PC-3 (cell line): ENCODE measurements at regions not wholly inside any gene's neighbourhood (a gene's known extent, or its start where the extent isn't known, plus 50 kb on each side); places are given as distances from the start of the nearest gene placed in this dataset.

Experiments
- ATAC-seq: fragments of 200-7000 bp; cut with Tn5 transposase; 2 replicates; pipeline ENCODE4 v1.9.1; 2020; ENCODE audit warnings: mild to moderate bottlenecking, moderate library complexity
- BruUV-seq: library from RNA; stranded (reverse); fragments of 400-500 nt; replicated peaks from 2 replicates; lab custom pipeline; 2021; lab: Mats Ljungman, UMichigan
- CTCF ChIA-PET: fragments of 300-600 bp; sonication (Branson Sonifier 250); formaldehyde crosslinking; loops from one replicate; lab custom pipeline; 2022; ENCODE audit warnings: antibody characterized with exemption; lab: Charles Lee
- POLR2A ChIA-PET: fragments of 300-600 bp; sonication (Branson Sonifier 250); formaldehyde crosslinking; loops from one replicate; lab custom pipeline; 2022; ENCODE audit warnings: antibody characterized with exemption; ENCODE audit not compliant: unreplicated experiment; lab: Charles Lee
- DNase-seq: peaks from one replicate; pipeline ENCODE4 v3.0.0-alpha.2; 2015
- H2AFZ ChIP-seq: fragments of 300-600 bp; sonication (generic); 2 replicates; pipeline ENCODE4 v1.6.0; 2016; ENCODE audit warnings: antibody characterized with exemption, low read length
- H3F3A ChIP-seq: fragments of 300-600 bp; sonication (generic); one replicate; pipeline ENCODE4 v1.6.0; 2017; ENCODE audit warnings: antibody characterized with exemption, low read length, control low read depth, mild to moderate bottlenecking; ENCODE audit not compliant: unreplicated experiment
- H3K27ac ChIP-seq: fragments of 300-600 bp; sonication (generic); 2 replicates; pipeline ENCODE4 v1.5.1; 2016; ENCODE audit warnings: mild to moderate bottlenecking, low read length
- H3K27me3 ChIP-seq: fragments of 300-600 bp; sonication (generic); 2 replicates; pipeline ENCODE4 v1.6.1; 2016; ENCODE audit warnings: low read length, mixed read lengths
- H3K36me3 ChIP-seq: fragments of 300-600 bp; sonication (generic); 2 replicates; pipeline ENCODE4 v1.6.1; 2016; ENCODE audit warnings: low read depth, mixed run types, low read length, mixed read lengths
- H3K4me1 ChIP-seq: fragments of 300-600 bp; sonication (generic); 2 replicates; pipeline ENCODE4 v1.5.1; 2016; ENCODE audit warnings: low read length; ENCODE audit not compliant: insufficient read depth
- H3K4me2 ChIP-seq: fragments of 300-600 bp; sonication (generic); 2 replicates; pipeline ENCODE4 v1.6.0; 2016; ENCODE audit warnings: low read length
- H3K4me3 ChIP-seq: fragments of 300-600 bp; sonication (generic); 2 replicates; pipeline ENCODE4 v1.5.1; 2016; ENCODE audit warnings: mild to moderate bottlenecking, low read length, mixed read lengths
- H3K79me2 ChIP-seq: fragments of 300-600 bp; sonication (generic); 2 replicates; pipeline ENCODE4 v1.6.1; 2017; ENCODE audit warnings: low read length, mixed read lengths
- H3K9ac ChIP-seq: fragments of 300-600 bp; sonication (generic); 2 replicates; pipeline ENCODE4 v1.6.0; 2016; ENCODE audit warnings: mild to moderate bottlenecking, low read length
- H3K9me2 ChIP-seq: fragments of 300-600 bp; sonication (generic); replicated peaks from 2 replicates; pipeline ENCODE4 v1.6.1; 2016; ENCODE audit warnings: mixed run types, low read length, mixed read lengths
- H3K9me3 ChIP-seq: fragments of 300-600 bp; sonication (generic); 2 replicates; pipeline ENCODE4 v1.6.1; 2016; ENCODE audit warnings: low read length, mixed read lengths
- H4K20me1 ChIP-seq: fragments of 300-600 bp; sonication (generic); 2 replicates; pipeline ENCODE4 v1.6.1; 2016; ENCODE audit warnings: low read length, mixed read lengths
- EZH2 ChIP-seq: fragments of 300-600 bp; sonication (generic); IDR thresholded peaks from one replicate; pipeline ENCODE4 v1.6.1; 2017; ENCODE audit warnings: antibody characterized with exemption, mild to moderate bottlenecking, low read length; ENCODE audit not compliant: unreplicated experiment
- EZH2phosphoT487 ChIP-seq: fragments of 300-600 bp; sonication (generic); IDR thresholded peaks from 2 replicates; pipeline ENCODE4 v1.6.1; 2018; ENCODE audit warnings: mild to moderate bottlenecking, antibody characterized with exemption, low read length, borderline replicate concordance
- intact Hi-C: fragments of 100-400 bp; cut with micrococcal nuclease; formaldehyde crosslinking; loops from 2 replicates; pipeline ENCODE4 v1.9.0; 2023
- TF ChIP-seq, protein P1 (sequence below): fragments of 300-600 bp; sonication (generic); conservative IDR thresholded peaks from 2 replicates; pipeline ENCODE4 v1.5.1; 2017; ENCODE audit warnings: antibody characterized with exemption, low read depth, mild to moderate bottlenecking, low read length

- POLR2A ChIA-PET, result no interaction called here
- CTCF ChIA-PET, result no interaction called here
- TF ChIP-seq, protein P1, sequence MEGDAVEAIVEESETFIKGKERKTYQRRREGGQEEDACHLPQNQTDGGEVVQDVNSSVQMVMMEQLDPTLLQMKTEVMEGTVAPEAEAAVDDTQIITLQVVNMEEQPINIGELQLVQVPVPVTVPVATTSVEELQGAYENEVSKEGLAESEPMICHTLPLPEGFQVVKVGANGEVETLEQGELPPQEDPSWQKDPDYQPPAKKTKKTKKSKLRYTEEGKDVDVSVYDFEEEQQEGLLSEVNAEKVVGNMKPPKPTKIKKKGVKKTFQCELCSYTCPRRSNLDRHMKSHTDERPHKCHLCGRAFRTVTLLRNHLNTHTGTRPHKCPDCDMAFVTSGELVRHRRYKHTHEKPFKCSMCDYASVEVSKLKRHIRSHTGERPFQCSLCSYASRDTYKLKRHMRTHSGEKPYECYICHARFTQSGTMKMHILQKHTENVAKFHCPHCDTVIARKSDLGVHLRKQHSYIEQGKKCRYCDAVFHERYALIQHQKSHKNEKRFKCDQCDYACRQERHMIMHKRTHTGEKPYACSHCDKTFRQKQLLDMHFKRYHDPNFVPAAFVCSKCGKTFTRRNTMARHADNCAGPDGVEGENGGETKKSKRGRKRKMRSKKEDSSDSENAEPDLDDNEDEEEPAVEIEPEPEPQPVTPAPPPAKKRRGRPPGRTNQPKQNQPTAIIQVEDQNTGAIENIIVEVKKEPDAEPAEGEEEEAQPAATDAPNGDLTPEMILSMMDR, result no peak
- no TSS peak for BruUV-seq
- ATAC-seq (no peak), DNase-seq (no peak)
- H3K9me2 ChIP-seq, result no peaks in the 10 kb centered on the region; the same call in 1 of the 2 replicates
- H3K4me1 ChIP-seq, result no peaks in the 10 kb centered on the region
- no peaks in the 10 kb centered on the region for H3F3A ChIP-seq
- no peak overlapping the region for H3K4me3 ChIP-seq
- intact Hi-C loops, result no loop called here
- H3K79me2 ChIP-seq, result no peaks in the 10 kb centered on the region
- H3K4me2 ChIP-seq, result no peak overlapping the region
- H3K27ac ChIP-seq, result no peak overlapping the region
- H3K36me3 ChIP-seq, result no peaks in the 10 kb centered on the region
- H3K9me3 ChIP-seq, result 0 out of 2 replicates have a peak, but pooled peaks cover 3% of the 10 kb centered on the region
- H3K27me3 ChIP-seq, result peaks cover 28% of the 10 kb centered on the region
- H2AFZ ChIP-seq, result no peak overlapping the region
- no peak overlapping the region for H3K9ac ChIP-seq
- no peaks in the 10 kb centered on the region for H4K20me1 ChIP-seq
These were observed 101.3 kb upstream of the KCNE2 start for GRCh38 chr21:34262469-34262845.

DNA sequence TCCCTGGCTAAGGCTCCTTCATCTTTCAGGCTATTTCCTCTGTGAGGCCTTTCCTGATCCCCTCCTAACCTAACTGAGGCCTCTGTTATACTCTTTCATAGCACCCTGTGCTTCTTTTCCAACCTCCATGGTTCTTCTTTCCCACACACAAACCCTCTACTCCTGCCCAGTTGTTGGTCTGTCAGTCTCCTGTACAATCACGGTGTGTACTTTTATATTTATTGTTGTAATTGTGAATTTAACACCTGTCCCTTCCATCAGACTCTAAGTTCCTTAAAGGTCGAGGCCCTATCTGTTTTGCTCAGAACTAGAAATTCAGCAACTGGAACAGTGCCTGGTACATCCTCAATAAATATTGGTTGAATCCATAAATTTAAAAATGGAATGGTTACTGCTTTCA, 100.2 kb upstream of the KCNE2 start:
- no peak overlapping the region for H3K4me3 ChIP-seq
- TF ChIP-seq, protein P1, result no peak
- TF ChIP-seq EZH2phosphoT487 (no peak), EZH2 (no peak)
- no peaks in the 10 kb centered on the region for H3K4me1 ChIP-seq
- ChIA-PET POLR2A (no interaction called here), CTCF (no interaction called here)
- H4K20me1 ChIP-seq, result no peaks in the 10 kb centered on the region
- no peaks in the 10 kb centered on the region for H3F3A ChIP-seq
- H2AFZ ChIP-seq, result no peak overlapping the region
- H3K9me2 ChIP-seq, result no peaks in the 10 kb centered on the region; the same call in 1 of the 2 replicates
- ATAC-seq, result no peak
- no peak overlapping the region for H3K4me2 ChIP-seq
- no peaks in the 10 kb centered on the region for H3K79me2 ChIP-seq
- intact Hi-C loops, result no loop called here
- no peak for DNase-seq
- H3K27ac ChIP-seq, result no peak overlapping the region
- 0 out of 2 replicates have a peak, but pooled peaks cover 2% of the 10 kb centered on the region for H3K9me3 ChIP-seq
- no peaks in the 10 kb centered on the region for H3K36me3 ChIP-seq
- H3K27me3 ChIP-seq, result peaks cover 35% of the 10 kb centered on the region
- BruUV-seq, result no TSS peak
- no peak overlapping the region for H3K9ac ChIP-seq

DNA sequence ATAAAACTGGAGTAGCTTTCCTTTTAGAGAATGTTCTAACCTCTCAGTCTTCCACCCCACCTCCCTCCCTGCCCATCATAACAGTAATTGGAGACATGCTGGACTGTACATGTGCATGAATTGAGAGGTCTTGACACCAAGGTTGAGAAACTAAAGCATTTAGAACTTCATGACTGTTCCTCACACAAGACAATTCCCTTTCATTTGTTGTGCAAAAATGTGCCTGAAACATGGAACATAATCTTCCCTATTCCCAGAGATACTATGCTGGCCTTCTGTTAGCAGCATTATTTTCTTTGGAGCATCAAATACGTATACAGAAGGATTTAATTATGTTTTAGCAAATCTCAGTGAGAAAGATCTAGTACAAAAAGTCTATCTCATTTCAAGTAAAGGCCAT, 97.5 kb upstream of the KCNE2 start:
- Histone ChIP-seq H3F3A (no peaks in the 10 kb centered on the region), H3K9ac (no peak overlapping the region), H3K4me1 (no peaks in the 10 kb centered on the region), H4K20me1 (no peaks in the 10 kb centered on the region), H3K4me3 (no peak overlapping the region), H3K79me2 (no peaks in the 10 kb centered on the region), H3K4me2 (no peak overlapping the region), H3K27ac (no peak overlapping the region), H3K9me3 (no peaks in the 10 kb centered on the region), H3K9me2 (no peaks in the 10 kb centered on the region), H2AFZ (no peak overlapping the region), H3K36me3 (no peaks in the 10 kb centered on the region), H3K27me3 (peaks cover 44% of the 10 kb centered on the region)
- no TSS peak for BruUV-seq
- POLR2A ChIA-PET, result interaction anchor here (0.7 kb wide), 1 partner anchor 313 kb away, joined by 4 read pairs; no protein-coding TSS in a partner anchor
- CTCF ChIA-PET, result no interaction called here
- ATAC-seq (no peak), DNase-seq (no peak)
- TF ChIP-seq EZH2 (no peak), EZH2phosphoT487 (no peak)
- TF ChIP-seq, protein P1, result no peak
- intact Hi-C loops, result no loop called here
